Lower leg skin (tissue), 3 donors: ENCODE measurements at regions not wholly inside any gene's neighbourhood (a gene's known extent, or its start where the extent isn't known, plus 50 kb on each side); places are given as distances from the start of the nearest gene placed in this dataset.

ENCODE experiments used
- CTCF ChIP-seq, 3 donors: fragments of 450-650 bp; IDR thresholded peaks; one replicate each; pipeline ENCODE4 v1.5.1; 2016; ENCODE audit warnings: antibody characterized with exemption in 3 of 3, mild to moderate bottlenecking in 3 of 3, moderate library complexity in 2 of 3
- POLR2A ChIP-seq, 2 donors: fragments of 450-650 bp; IDR thresholded peaks; one replicate each; pipeline ENCODE4 v1.6.1; 2016 to 2017; ENCODE audit warnings: antibody characterized with exemption in 2 of 2, mild to moderate bottlenecking in 1 of 2, moderate library complexity in 1 of 2

DNA sequence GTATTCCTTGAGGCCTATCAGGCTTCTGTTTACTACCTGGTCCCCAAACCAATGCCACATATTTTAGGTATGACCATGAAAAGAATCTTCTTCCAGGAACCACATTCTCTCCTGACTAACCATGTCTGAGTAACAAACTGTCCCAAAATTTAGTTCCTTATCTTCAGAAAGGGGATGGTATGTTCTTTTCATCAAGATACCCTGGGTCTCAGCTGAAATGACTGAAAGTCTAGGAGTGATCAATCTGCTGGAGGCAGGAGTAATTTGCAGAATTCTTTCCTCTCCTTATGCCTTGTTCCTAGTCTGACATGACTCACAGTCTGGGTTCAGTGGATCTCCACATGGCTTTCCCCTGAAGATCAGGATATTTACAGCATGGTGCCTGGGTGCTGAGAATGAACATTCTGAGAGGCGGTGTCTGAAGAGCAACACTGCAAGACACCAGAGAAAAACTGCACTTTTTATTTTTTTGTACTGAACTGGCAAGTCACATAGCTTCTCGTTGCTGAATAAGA is 665.5 kb downstream of the TLL1 start:
- no peak for TF ChIP-seq CTCF (IDR thresholded peaks at IDR 0.05)
- no peak for TF ChIP-seq POLR2A (IDR thresholded peaks at IDR 0.05)
